Breast epithelium (tissue), 3 donors: ENCODE measurements at regions not wholly inside any gene's neighbourhood (a gene's known extent, or its start where the extent isn't known, plus 50 kb on each side); places are given as distances from the start of the nearest gene placed in this dataset.

ENCODE experiments used
- POLR2A ChIP-seq: fragments of 450-650 bp; IDR thresholded peaks from one replicate; pipeline ENCODE4 v1.6.1; 2016; ENCODE audit warnings: antibody characterized with exemption, mild to moderate bottlenecking, moderate library complexity
- TF ChIP-seq, protein P1 (sequence below), 3 donors: fragments of 450-650 bp; IDR thresholded peaks; one replicate each; pipeline ENCODE4 v1.5.1; 2016 to 2017; ENCODE audit warnings: antibody characterized with exemption in 3 of 3, mild to moderate bottlenecking in 3 of 3, moderate library complexity in 3 of 3

DNA sequence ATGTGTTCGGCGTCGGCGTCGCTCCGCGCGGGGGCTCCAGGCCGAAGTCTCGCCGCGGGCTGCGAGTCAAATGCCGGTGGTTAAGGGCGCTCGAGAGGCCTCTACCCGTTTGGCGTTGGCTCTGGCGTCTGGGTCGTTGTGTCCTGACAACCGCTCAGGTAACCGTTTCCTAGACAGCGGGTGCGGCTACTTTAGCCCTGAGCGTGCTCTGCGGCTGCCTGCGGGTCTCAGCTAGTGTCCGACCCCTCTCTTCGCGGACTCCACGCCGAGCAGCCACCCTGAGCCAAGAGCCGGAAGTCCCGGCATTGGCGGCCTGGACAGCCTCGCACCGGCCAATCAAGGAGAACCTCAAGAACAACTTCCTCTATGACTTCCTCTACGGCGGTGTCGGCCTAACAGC lies 173.4 kb downstream of the SETD4 start:
- TF ChIP-seq, protein P1, sequence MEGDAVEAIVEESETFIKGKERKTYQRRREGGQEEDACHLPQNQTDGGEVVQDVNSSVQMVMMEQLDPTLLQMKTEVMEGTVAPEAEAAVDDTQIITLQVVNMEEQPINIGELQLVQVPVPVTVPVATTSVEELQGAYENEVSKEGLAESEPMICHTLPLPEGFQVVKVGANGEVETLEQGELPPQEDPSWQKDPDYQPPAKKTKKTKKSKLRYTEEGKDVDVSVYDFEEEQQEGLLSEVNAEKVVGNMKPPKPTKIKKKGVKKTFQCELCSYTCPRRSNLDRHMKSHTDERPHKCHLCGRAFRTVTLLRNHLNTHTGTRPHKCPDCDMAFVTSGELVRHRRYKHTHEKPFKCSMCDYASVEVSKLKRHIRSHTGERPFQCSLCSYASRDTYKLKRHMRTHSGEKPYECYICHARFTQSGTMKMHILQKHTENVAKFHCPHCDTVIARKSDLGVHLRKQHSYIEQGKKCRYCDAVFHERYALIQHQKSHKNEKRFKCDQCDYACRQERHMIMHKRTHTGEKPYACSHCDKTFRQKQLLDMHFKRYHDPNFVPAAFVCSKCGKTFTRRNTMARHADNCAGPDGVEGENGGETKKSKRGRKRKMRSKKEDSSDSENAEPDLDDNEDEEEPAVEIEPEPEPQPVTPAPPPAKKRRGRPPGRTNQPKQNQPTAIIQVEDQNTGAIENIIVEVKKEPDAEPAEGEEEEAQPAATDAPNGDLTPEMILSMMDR (IDR thresholded peaks at IDR 0.05) = no peak
- TF ChIP-seq POLR2A = no peak
